ENCODE measurements at regions not wholly inside any gene's neighbourhood (a gene's known extent, or its start where the extent isn't known, plus 50 kb on each side); places are given as distances from the start of the nearest gene placed in this dataset.
A peak's percentile ranks its signal among the peaks of the same experiment; 100 is the strongest.

- no peak overlapping the region for H3K27ac ChIP-seq (replicated peaks)
- no peak for DNase-seq (ENCODE audit: low read depth in 1 of 2, low spot score in 1 of 2)
- TF ChIP-seq CTCF (IDR thresholded peaks at IDR 0.05; ENCODE audit: insufficient read depth, low read length) (no peak), SPI1 (IDR thresholded peaks at IDR 0.05; ENCODE audit: borderline replicate concordance, low read depth) (no peak), POLR2AphosphoS5 (IDR thresholded peaks at IDR 0.05; ENCODE audit: low read depth) (no peak), GABPA (IDR thresholded peaks at IDR 0.05; ENCODE audit: low read depth) (no peak), REST (IDR thresholded peaks at IDR 0.05; ENCODE audit: insufficient replicate concordance, low read depth) (no peak)
- H3K27me3 ChIP-seq (ENCODE audit: insufficient read depth, poor library complexity, severe bottlenecking): no peaks in the 10 kb centered on the region
- no peak overlapping the region for H3K4me3 ChIP-seq (replicated peaks; ENCODE audit: insufficient read depth, low read length)
These were observed 785.8 kb downstream of the BRINP1 start for GRCh38 chr9:118583414-118583813.

GRCh38 chr9:118586978-118587377 lies 782.3 kb downstream of the BRINP1 start:
- no peak for DNase-seq (ENCODE audit: low read depth in 1 of 2, low spot score in 1 of 2)
- no peaks in the 10 kb centered on the region for H3K27me3 ChIP-seq (ENCODE audit: insufficient read depth, poor library complexity, severe bottlenecking)
- no peak overlapping the region for H3K4me3 ChIP-seq (replicated peaks; ENCODE audit: insufficient read depth, low read length)
- no peak overlapping the region for H3K27ac ChIP-seq (replicated peaks)
- TF ChIP-seq GABPA (IDR thresholded peaks at IDR 0.05; ENCODE audit: low read depth) (no peak), CTCF (IDR thresholded peaks at IDR 0.05; ENCODE audit: insufficient read depth, low read length) (no peak), REST (IDR thresholded peaks at IDR 0.05; ENCODE audit: insufficient replicate concordance, low read depth) (no peak), SPI1 (IDR thresholded peaks at IDR 0.05; ENCODE audit: borderline replicate concordance, low read depth) (no peak), POLR2AphosphoS5 (IDR thresholded peaks at IDR 0.05; ENCODE audit: low read depth) (no peak)

- H3K27ac ChIP-seq (replicated peaks): no peak overlapping the region
- DNase-seq (ENCODE audit: low read depth in 1 of 2, low spot score in 1 of 2): no peak
- H3K27me3 ChIP-seq (ENCODE audit: insufficient read depth, poor library complexity, severe bottlenecking): no peaks in the 10 kb centered on the region
- no peak overlapping the region for H3K4me3 ChIP-seq (replicated peaks; ENCODE audit: insufficient read depth, low read length)
- TF ChIP-seq CTCF (IDR thresholded peaks at IDR 0.05; ENCODE audit: insufficient read depth, low read length) (no peak), GABPA (IDR thresholded peaks at IDR 0.05; ENCODE audit: low read depth) (no peak), SPI1 (IDR thresholded peaks at IDR 0.05; ENCODE audit: borderline replicate concordance, low read depth) (no peak), POLR2AphosphoS5 (IDR thresholded peaks at IDR 0.05; ENCODE audit: low read depth) (no peak)
These were observed 774.8 kb downstream of the BRINP1 start for GRCh38 chr9:118594428-118594827.

GRCh38 chr9:118595719-118596305 lies 773.4 kb downstream of the BRINP1 start:
- no peaks in the 10 kb centered on the region for H3K27me3 ChIP-seq (ENCODE audit: insufficient read depth, poor library complexity, severe bottlenecking)
- no peak overlapping the region for H3K4me3 ChIP-seq (replicated peaks; ENCODE audit: insufficient read depth, low read length)
- DNase-seq (ENCODE audit: low read depth in 1 of 2, low spot score in 1 of 2): peak in 1 of 2 experiments; percentile 4
- H3K27ac ChIP-seq (replicated peaks): no peak overlapping the region
- no peak for TF ChIP-seq CTCF (IDR thresholded peaks at IDR 0.05; ENCODE audit: insufficient read depth, low read length)
- no peak for TF ChIP-seq POLR2AphosphoS5 (IDR thresholded peaks at IDR 0.05; ENCODE audit: low read depth)
- no peak for TF ChIP-seq GABPA (IDR thresholded peaks at IDR 0.05; ENCODE audit: low read depth)
- TF ChIP-seq REST (IDR thresholded peaks at IDR 0.05; ENCODE audit: insufficient replicate concordance, low read depth): no peak
- no peak for TF ChIP-seq SPI1 (IDR thresholded peaks at IDR 0.05; ENCODE audit: borderline replicate concordance, low read depth)

All from HL-60 (cell line).